Astrocyte (in vitro differentiated cells and primary cell): ENCODE measurements at regions not wholly inside any gene's neighbourhood (a gene's known extent, or its start where the extent isn't known, plus 50 kb on each side); places are given as distances from the start of the nearest gene placed in this dataset.
"Not testable (repeated sequence)": the region's sequence is repeated elsewhere in the genome, so short reads cannot be mapped to it uniquely, and the experiment has no call there.

Experiments
- EZH2 ChIP-seq: IDR thresholded peaks from 2 replicates; pipeline ENCODE4 v1.6.1; 2012; ENCODE audit warnings: mild to moderate bottlenecking, low read length, inconsistent platforms; ENCODE audit not compliant: insufficient read depth
- TF ChIP-seq, protein P1 (sequence below): IDR thresholded peaks from 2 replicates; pipeline ENCODE4 v1.5.1; 2011; ENCODE audit warnings: low read depth, mild to moderate bottlenecking, inconsistent platforms, low read length, moderate library complexity; ENCODE audit not compliant: insufficient read depth

DNA sequence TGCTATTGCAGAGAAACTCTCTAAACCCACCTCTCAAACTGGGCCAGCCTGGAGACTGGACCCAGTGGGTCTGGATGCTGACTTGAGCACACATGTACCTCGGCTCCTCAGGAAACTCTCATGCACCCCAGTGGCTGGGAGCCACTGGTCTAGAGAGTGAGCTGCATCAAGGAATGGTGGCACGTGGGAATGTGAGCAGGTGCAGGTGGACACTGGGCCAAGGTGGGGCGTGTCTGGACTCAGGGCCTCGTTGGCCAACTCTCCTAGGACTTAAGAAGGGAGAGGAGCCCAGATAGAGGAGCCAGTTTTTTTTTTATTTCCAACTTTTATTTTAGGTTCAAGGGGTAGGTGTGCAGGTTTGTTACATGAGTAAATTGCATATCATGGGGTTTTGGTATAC, 75.5 kb upstream of the PLGLB2 start:
- not testable (repeated sequence) for TF ChIP-seq EZH2
- TF ChIP-seq, protein P1, sequence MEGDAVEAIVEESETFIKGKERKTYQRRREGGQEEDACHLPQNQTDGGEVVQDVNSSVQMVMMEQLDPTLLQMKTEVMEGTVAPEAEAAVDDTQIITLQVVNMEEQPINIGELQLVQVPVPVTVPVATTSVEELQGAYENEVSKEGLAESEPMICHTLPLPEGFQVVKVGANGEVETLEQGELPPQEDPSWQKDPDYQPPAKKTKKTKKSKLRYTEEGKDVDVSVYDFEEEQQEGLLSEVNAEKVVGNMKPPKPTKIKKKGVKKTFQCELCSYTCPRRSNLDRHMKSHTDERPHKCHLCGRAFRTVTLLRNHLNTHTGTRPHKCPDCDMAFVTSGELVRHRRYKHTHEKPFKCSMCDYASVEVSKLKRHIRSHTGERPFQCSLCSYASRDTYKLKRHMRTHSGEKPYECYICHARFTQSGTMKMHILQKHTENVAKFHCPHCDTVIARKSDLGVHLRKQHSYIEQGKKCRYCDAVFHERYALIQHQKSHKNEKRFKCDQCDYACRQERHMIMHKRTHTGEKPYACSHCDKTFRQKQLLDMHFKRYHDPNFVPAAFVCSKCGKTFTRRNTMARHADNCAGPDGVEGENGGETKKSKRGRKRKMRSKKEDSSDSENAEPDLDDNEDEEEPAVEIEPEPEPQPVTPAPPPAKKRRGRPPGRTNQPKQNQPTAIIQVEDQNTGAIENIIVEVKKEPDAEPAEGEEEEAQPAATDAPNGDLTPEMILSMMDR: not testable (repeated sequence)
